ENCODE measurements at regions not wholly inside any gene's neighbourhood (a gene's known extent, or its start where the extent isn't known, plus 50 kb on each side); places are given as distances from the start of the nearest gene placed in this dataset.

- DNase-seq (ENCODE audit: low read depth, low spot score): no peak
- H3K4me3 ChIP-seq (ENCODE audit: low read length): no peak overlapping the region
These were observed 137.3 kb upstream of the FRMD4A start for GRCh38 chr10:14468023-14468441.

GRCh38 chr10:14466257-14466656 lies 135.5 kb upstream of the FRMD4A start:
- no peak overlapping the region for H3K4me3 ChIP-seq (ENCODE audit: low read length)
- no peak for DNase-seq (ENCODE audit: low read depth, low spot score)

GRCh38 chr10:14460447-14460846 lies 129.7 kb upstream of the FRMD4A start:
- no peak overlapping the region for H3K4me3 ChIP-seq (ENCODE audit: low read length)
- DNase-seq (ENCODE audit: low read depth, low spot score): no peak

GRCh38 chr10:14459665-14460064 lies 128.9 kb upstream of the FRMD4A start:
- DNase-seq (ENCODE audit: low read depth, low spot score): no peak
- H3K4me3 ChIP-seq (ENCODE audit: low read length): no peak overlapping the region

GRCh38 chr10:14456870-14457266 lies 126.1 kb upstream of the FRMD4A start:
- no peak overlapping the region for H3K4me3 ChIP-seq (ENCODE audit: low read length)
- DNase-seq (ENCODE audit: low read depth, low spot score): no peak

GRCh38 chr10:14456218-14456869 lies 125.6 kb upstream of the FRMD4A start:
- no peak overlapping the region for H3K4me3 ChIP-seq (ENCODE audit: low read length)
- no peak for DNase-seq (ENCODE audit: low read depth, low spot score)

GRCh38 chr10:14454629-14455028 lies 123.9 kb upstream of the FRMD4A start:
- H3K4me3 ChIP-seq (ENCODE audit: low read length): no peak overlapping the region
- DNase-seq (ENCODE audit: low read depth, low spot score): no peak

GRCh38 chr10:14454206-14454605 lies 123.5 kb upstream of the FRMD4A start:
- no peak overlapping the region for H3K4me3 ChIP-seq (ENCODE audit: low read length)

GRCh38 chr10:14453593-14453992 lies 122.9 kb upstream of the FRMD4A start:
- no peak overlapping the region for H3K4me3 ChIP-seq (ENCODE audit: low read length)
- DNase-seq (ENCODE audit: low read depth, low spot score): no peak

More at GRCh38 chr10:14454206-14454605, 123.5 kb upstream of the FRMD4A start:
- DNase-seq (ENCODE audit: low read depth, low spot score): no peak

GRCh38 chr10:14451341-14451740 lies 120.6 kb upstream of the FRMD4A start:
- no peak for DNase-seq (ENCODE audit: low read depth, low spot score)
- H3K4me3 ChIP-seq (ENCODE audit: low read length): no peak overlapping the region

GRCh38 chr10:14450041-14450491 lies 119.3 kb upstream of the FRMD4A start:
- no peak for DNase-seq (ENCODE audit: low read depth, low spot score)
- H3K4me3 ChIP-seq (ENCODE audit: low read length): no peak overlapping the region

GRCh38 chr10:14449293-14449815 lies 118.6 kb upstream of the FRMD4A start:
- no peak overlapping the region for H3K4me3 ChIP-seq (ENCODE audit: low read length)
- DNase-seq (ENCODE audit: low read depth, low spot score): no peak

- H3K4me3 ChIP-seq (ENCODE audit: low read length): no peak overlapping the region
- no peak for DNase-seq (ENCODE audit: low read depth, low spot score)
These were observed 117.7 kb upstream of the FRMD4A start for GRCh38 chr10:14448197-14448990.

- no peak overlapping the region for H3K4me3 ChIP-seq (ENCODE audit: low read length)
- DNase-seq (ENCODE audit: low read depth, low spot score): no peak
These were observed 116.5 kb upstream of the FRMD4A start for GRCh38 chr10:14447094-14447839.

GRCh38 chr10:14439451-14440259 lies 108.9 kb upstream of the FRMD4A start:
- no peak for DNase-seq (ENCODE audit: low read depth, low spot score)

GRCh38 chr10:14438576-14438975 lies 107.9 kb upstream of the FRMD4A start:
- no peak overlapping the region for H3K4me3 ChIP-seq (ENCODE audit: low read length)
- DNase-seq (ENCODE audit: low read depth, low spot score): no peak

More at GRCh38 chr10:14439451-14440259, 108.9 kb upstream of the FRMD4A start:
- no peak overlapping the region for H3K4me3 ChIP-seq (ENCODE audit: low read length)

GRCh38 chr10:14438057-14438456 lies 107.3 kb upstream of the FRMD4A start:
- DNase-seq (ENCODE audit: low read depth, low spot score): no peak
- no peak overlapping the region for H3K4me3 ChIP-seq (ENCODE audit: low read length)

- H3K4me3 ChIP-seq (ENCODE audit: low read length): no peak overlapping the region
- DNase-seq (ENCODE audit: low read depth, low spot score): no peak
These were observed 105.4 kb upstream of the FRMD4A start for GRCh38 chr10:14435976-14436632.
